ENCODE measurements at regions not wholly inside any gene's neighbourhood (a gene's known extent, or its start where the extent isn't known, plus 50 kb on each side); places are given as distances from the start of the nearest gene placed in this dataset.

GRCh38 chr15:81056304-81056703 lies 55.6 kb downstream of the TLNRD1 start:
- WGBS, 2 experiments (ENCODE audit: low coverage in 1 of 2, low lambda C conversion rate in 2 of 2, missing lambda C conversion rate in 2 of 2), result 85 to 100% methylated on average over 1 of the region's 1 CpG
- Histone ChIP-seq H3K4me3 (no peak overlapping the region), H3K9me3 (ENCODE audit: low read depth) (no peaks in the 10 kb centered on the region), H2AFZ (no peak overlapping the region), H4K20me1 (ENCODE audit: insufficient read depth) (no peaks in the 10 kb centered on the region), H3K4me1 (ENCODE audit: insufficient read depth) (peaks cover 8% of the 10 kb centered on the region), H3K27me3 (replicated peaks; ENCODE audit: insufficient read depth) (no peaks in the 10 kb centered on the region), H3K4me2 (ENCODE audit: unreplicated experiment) (no peak overlapping the region), H3K27ac (no peak overlapping the region), H3F3A (ENCODE audit: insufficient read depth) (no peaks in the 10 kb centered on the region), H3K9ac (no peak overlapping the region), H3K9me2 (ENCODE audit: insufficient read depth) (no peaks in the 10 kb centered on the region), H3K36me3 (ENCODE audit: low read depth) (no peaks in the 10 kb centered on the region), H3K79me2 (ENCODE audit: insufficient read depth) (no peaks in the 10 kb centered on the region)
- TF ChIP-seq EZH2phosphoT487 (IDR thresholded peaks at IDR 0.05; ENCODE audit: insufficient read depth, low read depth), result no peak
- no peak for TF ChIP-seq EZH2 (IDR thresholded peaks at IDR 0.05; ENCODE audit: insufficient read depth, poor library complexity, severe bottlenecking)
- DNase-seq, result no peak
- in situ Hi-C loops (cut with MboI), result no loop called here

DNA sequence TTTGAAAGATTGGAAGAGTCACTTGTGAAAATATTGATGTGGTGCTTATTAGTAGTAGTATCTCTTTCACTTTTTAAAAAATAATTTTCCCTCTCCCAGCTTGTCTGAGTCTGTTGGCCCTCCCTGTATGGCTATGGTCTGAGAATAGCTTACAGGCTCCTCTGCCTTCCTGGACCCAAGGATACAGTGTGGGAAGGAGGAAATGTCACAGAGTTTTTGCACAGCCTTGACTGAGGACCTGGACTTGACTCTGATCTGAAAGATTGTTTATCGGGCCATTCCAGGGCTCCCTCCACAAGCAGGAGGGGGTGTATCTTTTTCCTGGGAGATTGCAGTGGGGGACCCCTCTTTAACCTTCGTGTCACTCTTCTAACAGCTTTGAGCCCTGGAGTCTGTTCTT lies 59.7 kb downstream of the TLNRD1 start:
- no peaks in the 10 kb centered on the region for H3K9me3 ChIP-seq (ENCODE audit: low read depth)
- no peaks in the 10 kb centered on the region for H3F3A ChIP-seq (ENCODE audit: insufficient read depth)
- H2AFZ ChIP-seq, result no peak overlapping the region
- H3K4me2 ChIP-seq (ENCODE audit: unreplicated experiment), result no peak overlapping the region
- H3K27me3 ChIP-seq (replicated peaks; ENCODE audit: insufficient read depth), result no peaks in the 10 kb centered on the region
- no peak for TF ChIP-seq EZH2 (IDR thresholded peaks at IDR 0.05; ENCODE audit: insufficient read depth, poor library complexity, severe bottlenecking)
- no peak for TF ChIP-seq EZH2phosphoT487 (IDR thresholded peaks at IDR 0.05; ENCODE audit: insufficient read depth, low read depth)
- H3K9ac ChIP-seq, result no peak overlapping the region
- no peak overlapping the region for H3K4me3 ChIP-seq
- H3K4me1 ChIP-seq (ENCODE audit: insufficient read depth), result no peaks in the 10 kb centered on the region
- DNase-seq, result no peak
- in situ Hi-C loops (cut with MboI), result no loop called here
- H3K27ac ChIP-seq, result no peak overlapping the region
- no peaks in the 10 kb centered on the region for H4K20me1 ChIP-seq (ENCODE audit: insufficient read depth)
- H3K9me2 ChIP-seq (ENCODE audit: insufficient read depth), result no peaks in the 10 kb centered on the region
- H3K36me3 ChIP-seq (ENCODE audit: low read depth), result no peaks in the 10 kb centered on the region
- 68 to 76% methylated on average over 2 of the region's 2 CpGs for WGBS, 2 experiments (ENCODE audit: low coverage in 1 of 2, low lambda C conversion rate in 2 of 2, missing lambda C conversion rate in 2 of 2)
- H3K79me2 ChIP-seq (ENCODE audit: insufficient read depth), result no peaks in the 10 kb centered on the region

GRCh38 chr15:81060907-81061306 lies 60.2 kb downstream of the TLNRD1 start:
- Histone ChIP-seq H3K9me2 (ENCODE audit: insufficient read depth) (no peaks in the 10 kb centered on the region), H3K9ac (no peak overlapping the region), H4K20me1 (ENCODE audit: insufficient read depth) (no peaks in the 10 kb centered on the region), H3K27me3 (replicated peaks; ENCODE audit: insufficient read depth) (no peaks in the 10 kb centered on the region), H3K4me1 (ENCODE audit: insufficient read depth) (no peaks in the 10 kb centered on the region), H3K4me2 (ENCODE audit: unreplicated experiment) (no peak overlapping the region), H3K36me3 (ENCODE audit: low read depth) (no peaks in the 10 kb centered on the region), H3K79me2 (ENCODE audit: insufficient read depth) (no peaks in the 10 kb centered on the region), H3F3A (ENCODE audit: insufficient read depth) (no peaks in the 10 kb centered on the region), H3K4me3 (no peak overlapping the region), H3K27ac (no peak overlapping the region), H3K9me3 (ENCODE audit: low read depth) (no peaks in the 10 kb centered on the region), H2AFZ (no peak overlapping the region)
- DNase-seq, result no peak
- WGBS, 2 experiments (ENCODE audit: low coverage in 1 of 2, low lambda C conversion rate in 2 of 2, missing lambda C conversion rate in 2 of 2), result 72 to 78% methylated on average over 2 of the region's 2 CpGs
- no peak for TF ChIP-seq EZH2 (IDR thresholded peaks at IDR 0.05; ENCODE audit: insufficient read depth, poor library complexity, severe bottlenecking)
- no peak for TF ChIP-seq EZH2phosphoT487 (IDR thresholded peaks at IDR 0.05; ENCODE audit: insufficient read depth, low read depth)
- in situ Hi-C loops (cut with MboI), result no loop called here

DNA sequence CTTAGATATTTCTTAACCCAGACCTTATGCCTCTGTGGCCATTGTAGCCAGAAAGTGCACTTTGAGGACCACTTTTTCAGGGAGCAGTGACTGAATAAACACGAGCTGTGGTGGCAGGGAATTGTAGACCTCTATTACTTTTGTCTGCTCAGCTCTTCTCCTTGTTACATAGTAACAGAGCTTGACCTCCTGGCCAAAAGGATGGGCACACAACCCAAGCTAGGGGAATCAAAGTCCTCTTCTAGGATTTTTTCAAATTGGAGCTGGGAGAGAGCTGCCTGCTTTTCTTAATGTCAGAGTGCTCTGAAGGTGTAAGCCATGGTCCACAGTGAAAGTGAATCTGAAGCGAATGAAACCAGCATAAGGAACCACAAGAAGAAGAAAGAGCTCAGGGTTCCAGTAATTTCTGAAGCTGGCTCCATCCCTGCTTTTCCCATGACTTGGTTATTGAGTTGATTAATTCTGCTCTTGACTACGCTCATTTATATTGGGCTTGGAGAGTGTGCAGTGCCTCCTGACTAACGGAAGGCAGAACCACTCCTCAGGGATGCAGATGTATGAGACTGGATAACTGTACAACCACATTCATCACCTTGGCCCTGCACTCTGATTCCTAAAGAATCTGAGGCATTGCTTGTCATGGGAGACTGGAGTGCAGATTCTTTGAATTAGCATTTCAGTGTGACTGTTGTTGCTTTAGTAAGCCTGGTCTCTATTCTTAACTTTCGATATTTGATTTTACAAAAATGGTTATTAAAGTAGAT lies 60.9 kb downstream of the TLNRD1 start:
- Histone ChIP-seq H2AFZ (no peak overlapping the region), H4K20me1 (ENCODE audit: insufficient read depth) (no peaks in the 10 kb centered on the region), H3K36me3 (ENCODE audit: low read depth) (no peaks in the 10 kb centered on the region), H3K4me2 (ENCODE audit: unreplicated experiment) (no peak overlapping the region), H3K9me2 (ENCODE audit: insufficient read depth) (no peaks in the 10 kb centered on the region), H3K4me1 (ENCODE audit: insufficient read depth) (no peaks in the 10 kb centered on the region), H3K4me3 (no peak overlapping the region), H3K27ac (no peak overlapping the region), H3K9ac (no peak overlapping the region), H3K27me3 (replicated peaks; ENCODE audit: insufficient read depth) (no peaks in the 10 kb centered on the region), H3F3A (ENCODE audit: insufficient read depth) (no peaks in the 10 kb centered on the region), H3K9me3 (ENCODE audit: low read depth) (no peaks in the 10 kb centered on the region), H3K79me2 (ENCODE audit: insufficient read depth) (no peaks in the 10 kb centered on the region)
- 74 to 77% methylated on average over 5 of the region's 5 CpGs for WGBS, 2 experiments (ENCODE audit: low coverage in 1 of 2, low lambda C conversion rate in 2 of 2, missing lambda C conversion rate in 2 of 2)
- in situ Hi-C loops (cut with MboI), result no loop called here
- DNase-seq, result no peak
- TF ChIP-seq EZH2 (IDR thresholded peaks at IDR 0.05; ENCODE audit: insufficient read depth, poor library complexity, severe bottlenecking) (no peak), EZH2phosphoT487 (IDR thresholded peaks at IDR 0.05; ENCODE audit: insufficient read depth, low read depth) (no peak)

Data from GM23248 (cell line).